Prostate gland (tissue), 2 donors: ENCODE measurements at regions not wholly inside any gene's neighbourhood (a gene's known extent, or its start where the extent isn't known, plus 50 kb on each side); places are given as distances from the start of the nearest gene placed in this dataset.

ENCODE experiments used
- DNase-seq: peaks from one replicate; pipeline ENCODE4 v3.0.0-alpha.2; 2019; ENCODE audit warnings: low spot score
- H3K27ac ChIP-seq, 2 donors: fragments of 200-600 bp; sonication (generic); 2 replicates each; pipeline ENCODE4 v1.5.1; 2017 to 2019
- H3K27me3 ChIP-seq: fragments of 200-600 bp; sonication (generic); replicated peaks from 2 replicates; pipeline ENCODE4 v1.5.1; 2019; ENCODE audit not compliant: insufficient read depth
- H3K36me3 ChIP-seq, 2 donors: fragments of 200-600 bp; sonication (generic); 1 replicate in 1 of 2; 2 replicates in 1 of 2; pipeline versions ENCODE4 v1.5.1 to v1.8.1; 2017 to 2019
- H3K4me1 ChIP-seq: fragments of 200-600 bp; sonication (generic); replicated peaks from 2 replicates; pipeline ENCODE4 v1.5.1; 2019
- H3K4me3 ChIP-seq, 2 donors: fragments of 200-600 bp; sonication (generic); 2 replicates each; pipeline ENCODE4 v1.5.1; 2017 to 2019
- H3K9me3 ChIP-seq: fragments of 200-600 bp; sonication (generic); 2 replicates; pipeline ENCODE4 v1.5.1; 2017
- CTCF ChIP-seq, 4 experiments: fragments of 200-600 bp in 2 of 4; fragments of 450-650 bp in 2 of 4; sonication (generic) in 2 of 4; IDR thresholded peaks; 1 replicate in 3 of 4; 2 replicates in 1 of 4; pipeline ENCODE4 v1.5.1; 2016 to 2019; ENCODE audit warnings: antibody characterized with exemption in 4 of 4, mild to moderate bottlenecking in 2 of 4, moderate library complexity in 2 of 4
- POLR2A ChIP-seq: fragments of 450-650 bp; IDR thresholded peaks from one replicate; pipeline ENCODE4 v1.6.1; 2016; ENCODE audit warnings: antibody characterized with exemption, mild to moderate bottlenecking
- POLR2AphosphoS5 ChIP-seq: sonication (generic); formaldehyde crosslinking; IDR thresholded peaks from one replicate; pipeline ENCODE4 v1.6.1; 2017; ENCODE audit warnings: antibody characterized with exemption
- WGBS: methylation state at CpG from one replicate; pipeline ENCODE4 v1.1.5; 2018; 5-methylcytosine and 5-hydroxymethylcytosine counted together
- intact Hi-C: fragments of 100-400 bp; cut with DNase I; formaldehyde crosslinking; loops from one replicate; pipeline ENCODE4 v1.14.2; 2022

- TF ChIP-seq POLR2AphosphoS5 (no peak), CTCF (IDR thresholded peaks at IDR 0.05) (no peak), POLR2A (no peak)
- intact Hi-C loops: no loop called here
- Histone ChIP-seq H3K36me3 (no peaks in the 10 kb centered on the region), H3K27ac (no peak overlapping the region), H3K9me3 (no peaks in the 10 kb centered on the region), H3K4me1 (no peaks in the 10 kb centered on the region), H3K4me3 (no peak overlapping the region), H3K27me3 (no peaks in the 10 kb centered on the region)
- DNase-seq: no peak
Observed at GRCh38 chr2:14350856-14351255, 281.7 kb upstream of the LRATD1 start.

- H3K9me3 ChIP-seq: no peaks in the 10 kb centered on the region
- no peaks in the 10 kb centered on the region for H3K4me1 ChIP-seq
- intact Hi-C loops: no loop called here
- DNase-seq: no peak
- TF ChIP-seq CTCF (IDR thresholded peaks at IDR 0.05) (no peak), POLR2AphosphoS5 (no peak), POLR2A (no peak)
- no peak overlapping the region for H3K4me3 ChIP-seq
- H3K27me3 ChIP-seq: no peaks in the 10 kb centered on the region
- no peak overlapping the region for H3K27ac ChIP-seq
- no peaks in the 10 kb centered on the region for H3K36me3 ChIP-seq
Observed at GRCh38 chr2:14352067-14352466, 280.4 kb upstream of the LRATD1 start.

- TF ChIP-seq POLR2A: no peak
- TF ChIP-seq CTCF (IDR thresholded peaks at IDR 0.05): no peak
- TF ChIP-seq POLR2AphosphoS5: no peak
- Histone ChIP-seq H3K9me3 (no peaks in the 10 kb centered on the region), H3K4me3 (no peak overlapping the region), H3K4me1 (no peaks in the 10 kb centered on the region), H3K27me3 (no peaks in the 10 kb centered on the region), H3K27ac (no peak overlapping the region), H3K36me3 (no peaks in the 10 kb centered on the region)
- WGBS: 50% methylated on average over 3 of the region's 3 CpGs
- no peak for DNase-seq
- intact Hi-C loops: no loop called here
Observed at GRCh38 chr2:14354231-14354630, 278.3 kb upstream of the LRATD1 start.

GRCh38 chr2:14355102-14355501 lies 277.4 kb upstream of the LRATD1 start:
- Histone ChIP-seq H3K36me3 (no peaks in the 10 kb centered on the region), H3K4me1 (no peaks in the 10 kb centered on the region), H3K27ac (no peak overlapping the region), H3K27me3 (no peaks in the 10 kb centered on the region), H3K9me3 (no peaks in the 10 kb centered on the region), H3K4me3 (no peak overlapping the region)
- intact Hi-C loops: no loop called here
- no peak for DNase-seq
- WGBS: 73% methylated on average over 2 of the region's 2 CpGs
- TF ChIP-seq CTCF (IDR thresholded peaks at IDR 0.05) (no peak), POLR2A (no peak), POLR2AphosphoS5 (no peak)

GRCh38 chr2:14358339-14358738 lies 274.2 kb upstream of the LRATD1 start:
- H3K4me3 ChIP-seq: no peak overlapping the region
- no peaks in the 10 kb centered on the region for H3K36me3 ChIP-seq
- no peak for DNase-seq
- WGBS: 81% methylated on average over 5 of the region's 5 CpGs
- no peak overlapping the region for H3K27ac ChIP-seq
- H3K9me3 ChIP-seq: no peaks in the 10 kb centered on the region
- TF ChIP-seq CTCF (IDR thresholded peaks at IDR 0.05) (no peak), POLR2A (no peak), POLR2AphosphoS5 (no peak)
- no peaks in the 10 kb centered on the region for H3K27me3 ChIP-seq
- intact Hi-C loops: no loop called here
- no peaks in the 10 kb centered on the region for H3K4me1 ChIP-seq
